ENCODE measurements at regions not wholly inside any gene's neighbourhood (a gene's known extent, or its start where the extent isn't known, plus 50 kb on each side); places are given as distances from the start of the nearest gene placed in this dataset.

GRCh38 chr3:90031121-90031520 is 923.7 kb downstream of the EPHA3 start:
- Histone ChIP-seq H4K20me1 (ENCODE audit: insufficient read depth, low read length) (no peaks in the 10 kb centered on the region), H2AFZ (ENCODE audit: low read depth, low read length) (no peak overlapping the region), H3K27me3 (ENCODE audit: low read depth, low read length) (no peaks in the 10 kb centered on the region), H3K9ac (ENCODE audit: low read length) (no peak overlapping the region), H3K4me3 (ENCODE audit: low read length) (no peak overlapping the region), H3K4me1 (ENCODE audit: low read length) (no peaks in the 10 kb centered on the region), H3K36me3 (replicated peaks; ENCODE audit: low read depth, low read length) (no peaks in the 10 kb centered on the region), H3K4me2 (ENCODE audit: low read length) (no peak overlapping the region), H3K9me3 (ENCODE audit: insufficient read depth, low read length) (no peaks in the 10 kb centered on the region), H3K79me2 (ENCODE audit: low read length) (no peaks in the 10 kb centered on the region), H3K27ac (ENCODE audit: low read length) (no peak overlapping the region)
- TF ChIP-seq CTCF (IDR thresholded peaks at IDR 0.05; ENCODE audit: low read depth, low read length) (no peak), EZH2phosphoT487 (IDR thresholded peaks at IDR 0.05; ENCODE audit: low read depth) (no peak)

GRCh38 chr3:90032980-90033641 is 925.7 kb downstream of the EPHA3 start:
- Histone ChIP-seq H3K9ac (ENCODE audit: low read length) (no peak overlapping the region), H3K4me2 (ENCODE audit: low read length) (no peak overlapping the region), H3K4me3 (ENCODE audit: low read length) (no peak overlapping the region), H3K27me3 (ENCODE audit: low read depth, low read length) (no peaks in the 10 kb centered on the region), H3K79me2 (ENCODE audit: low read length) (no peaks in the 10 kb centered on the region), H4K20me1 (ENCODE audit: insufficient read depth, low read length) (no peaks in the 10 kb centered on the region), H3K27ac (ENCODE audit: low read length) (no peak overlapping the region), H3K9me3 (ENCODE audit: insufficient read depth, low read length) (no peaks in the 10 kb centered on the region), H2AFZ (ENCODE audit: low read depth, low read length) (no peak overlapping the region), H3K36me3 (replicated peaks; ENCODE audit: low read depth, low read length) (no peaks in the 10 kb centered on the region), H3K4me1 (ENCODE audit: low read length) (no peaks in the 10 kb centered on the region)
- no peak for TF ChIP-seq EZH2phosphoT487 (IDR thresholded peaks at IDR 0.05; ENCODE audit: low read depth)
- no peak for TF ChIP-seq CTCF (IDR thresholded peaks at IDR 0.05; ENCODE audit: low read depth, low read length)

- no peaks in the 10 kb centered on the region for H4K20me1 ChIP-seq (ENCODE audit: insufficient read depth, low read length)
- no peak overlapping the region for H3K4me3 ChIP-seq (ENCODE audit: low read length)
- H3K4me2 ChIP-seq (ENCODE audit: low read length): no peak overlapping the region
- H3K27me3 ChIP-seq (ENCODE audit: low read depth, low read length): no peaks in the 10 kb centered on the region
- H3K36me3 ChIP-seq (replicated peaks; ENCODE audit: low read depth, low read length): no peaks in the 10 kb centered on the region
- H3K9me3 ChIP-seq (ENCODE audit: insufficient read depth, low read length): no peaks in the 10 kb centered on the region
- no peaks in the 10 kb centered on the region for H3K4me1 ChIP-seq (ENCODE audit: low read length)
- H2AFZ ChIP-seq (ENCODE audit: low read depth, low read length): no peak overlapping the region
- H3K27ac ChIP-seq (ENCODE audit: low read length): no peak overlapping the region
- no peak overlapping the region for H3K9ac ChIP-seq (ENCODE audit: low read length)
- H3K79me2 ChIP-seq (ENCODE audit: low read length): no peaks in the 10 kb centered on the region
- TF ChIP-seq CTCF (IDR thresholded peaks at IDR 0.05; ENCODE audit: low read depth, low read length): no peak
- TF ChIP-seq EZH2phosphoT487 (IDR thresholded peaks at IDR 0.05; ENCODE audit: low read depth): no peak
Measured at GRCh38 chr3:90034038-90034437, 926.6 kb downstream of the EPHA3 start.

- Histone ChIP-seq H3K9me3 (ENCODE audit: insufficient read depth, low read length) (no peaks in the 10 kb centered on the region), H3K4me2 (ENCODE audit: low read length) (no peak overlapping the region), H4K20me1 (ENCODE audit: insufficient read depth, low read length) (no peaks in the 10 kb centered on the region), H2AFZ (ENCODE audit: low read depth, low read length) (no peak overlapping the region), H3K79me2 (ENCODE audit: low read length) (no peaks in the 10 kb centered on the region), H3K27ac (ENCODE audit: low read length) (no peak overlapping the region), H3K4me3 (ENCODE audit: low read length) (no peak overlapping the region), H3K27me3 (ENCODE audit: low read depth, low read length) (no peaks in the 10 kb centered on the region), H3K36me3 (replicated peaks; ENCODE audit: low read depth, low read length) (no peaks in the 10 kb centered on the region), H3K9ac (ENCODE audit: low read length) (no peak overlapping the region), H3K4me1 (ENCODE audit: low read length) (no peaks in the 10 kb centered on the region)
- TF ChIP-seq CTCF (IDR thresholded peaks at IDR 0.05; ENCODE audit: low read depth, low read length) (no peak), EZH2phosphoT487 (IDR thresholded peaks at IDR 0.05; ENCODE audit: low read depth) (no peak)
Measured at GRCh38 chr3:90035643-90036042, 928.2 kb downstream of the EPHA3 start.

Data from OCI-LY3 (cell line).